OCI-LY1 (cell line): ENCODE measurements at regions not wholly inside any gene's neighbourhood (a gene's known extent, or its start where the extent isn't known, plus 50 kb on each side); places are given as distances from the start of the nearest gene placed in this dataset.

Source experiments
- H2AFZ ChIP-seq: fragments of 200-600 bp; sonication (generic), shearing (Covaris generic); 2 replicates; pipeline ENCODE4 v1.6.0; 2014; ENCODE audit warnings: antibody characterized with exemption, mild to moderate bottlenecking, low read length
- H3F3A ChIP-seq: fragments of 200-600 bp; sonication (generic), shearing (Covaris generic); 2 replicates; pipeline ENCODE4 v1.6.0; 2014; ENCODE audit warnings: mild to moderate bottlenecking, antibody characterized with exemption, low read length, moderate library complexity; ENCODE audit not compliant: insufficient read depth
- H3K27ac ChIP-seq: fragments of 200-600 bp; sonication (generic); 2 replicates; pipeline ENCODE4 v1.5.1; 2014; ENCODE audit warnings: low read length, mixed run types, mild to moderate bottlenecking, low read depth; ENCODE audit not compliant: poor library complexity, severe bottlenecking
- H3K27me3 ChIP-seq: fragments of 200-600 bp; sonication (generic); 2 replicates; pipeline ENCODE4 v1.6.0; 2014; ENCODE audit warnings: antibody characterized with exemption, mild to moderate bottlenecking, low read length, moderate library complexity; ENCODE audit not compliant: insufficient read depth
- H3K36me3 ChIP-seq: fragments of 200-600 bp; sonication (generic); 2 replicates; pipeline ENCODE4 v1.6.1; 2014; ENCODE audit warnings: mild to moderate bottlenecking, antibody characterized with exemption, low read length, moderate library complexity, mixed read lengths; ENCODE audit not compliant: insufficient read depth
- H3K4me1 ChIP-seq: fragments of 200-600 bp; sonication (generic); 2 replicates; pipeline ENCODE4 v1.5.1; 2014; ENCODE audit warnings: mild to moderate bottlenecking, low read length, moderate library complexity; ENCODE audit not compliant: insufficient read depth, severe bottlenecking
- H3K4me2 ChIP-seq: fragments of 200-600 bp; sonication (generic), shearing (Covaris generic); 2 replicates; pipeline ENCODE4 v1.6.1; 2014; ENCODE audit warnings: low read length
- H3K4me3 ChIP-seq: fragments of 200-600 bp; sonication (generic); 2 replicates; pipeline ENCODE4 v1.5.1; 2014; ENCODE audit warnings: low read length, low read depth, mild to moderate bottlenecking, mixed read lengths; ENCODE audit not compliant: poor library complexity, severe bottlenecking
- H3K79me2 ChIP-seq: fragments of 200-600 bp; shearing (Covaris generic); 2 replicates; pipeline ENCODE4 v1.6.1; 2016; ENCODE audit warnings: mixed run types, low read length, mixed read lengths; ENCODE audit not compliant: insufficient read depth
- H3K9ac ChIP-seq: fragments of 200-600 bp; sonication (generic), shearing (Covaris generic); 2 replicates; pipeline ENCODE4 v1.6.1; 2014; ENCODE audit warnings: mild to moderate bottlenecking, low read length, mixed read lengths
- H3K9me2 ChIP-seq: fragments of 200-600 bp; sonication (generic), shearing (Covaris generic); 2 replicates; pipeline ENCODE4 v1.6.1; 2014; ENCODE audit warnings: low read depth, mild to moderate bottlenecking, low read length, mixed read lengths
- H3K9me3 ChIP-seq: fragments of 200-600 bp; shearing (Covaris generic); 2 replicates; pipeline ENCODE4 v1.6.1; 2014; ENCODE audit warnings: low read length, mixed read lengths
- H4K20me1 ChIP-seq: fragments of 200-600 bp; sonication (generic), shearing (Covaris generic); 2 replicates; pipeline ENCODE4 v1.6.0; 2016; ENCODE audit warnings: mild to moderate bottlenecking, low read length; ENCODE audit not compliant: insufficient read depth
- EZH2 ChIP-seq: fragments of 200-600 bp; sonication (generic), shearing (Covaris generic); IDR thresholded peaks from 2 replicates; pipeline ENCODE4 v1.8.0; 2017; ENCODE audit warnings: borderline replicate concordance, mixed run types, mild to moderate bottlenecking, antibody characterized with exemption, low read length, moderate library complexity, mixed read lengths
- TF ChIP-seq, protein P1 (sequence below): fragments of 200-600 bp; sonication (generic), shearing (Covaris generic); IDR thresholded peaks from 2 replicates; pipeline ENCODE4 v1.5.1; 2017; ENCODE audit warnings: mild to moderate bottlenecking, antibody characterized with exemption, low read length, moderate library complexity, mixed read lengths

GRCh38 chr3:135352213-135352612, 557.2 kb downstream of the EPHB1 start:
- no peaks in the 10 kb centered on the region for H3F3A ChIP-seq
- H4K20me1 ChIP-seq, result no peaks in the 10 kb centered on the region
- H3K79me2 ChIP-seq, result no peaks in the 10 kb centered on the region
- no peak for TF ChIP-seq EZH2
- TF ChIP-seq, protein P1, sequence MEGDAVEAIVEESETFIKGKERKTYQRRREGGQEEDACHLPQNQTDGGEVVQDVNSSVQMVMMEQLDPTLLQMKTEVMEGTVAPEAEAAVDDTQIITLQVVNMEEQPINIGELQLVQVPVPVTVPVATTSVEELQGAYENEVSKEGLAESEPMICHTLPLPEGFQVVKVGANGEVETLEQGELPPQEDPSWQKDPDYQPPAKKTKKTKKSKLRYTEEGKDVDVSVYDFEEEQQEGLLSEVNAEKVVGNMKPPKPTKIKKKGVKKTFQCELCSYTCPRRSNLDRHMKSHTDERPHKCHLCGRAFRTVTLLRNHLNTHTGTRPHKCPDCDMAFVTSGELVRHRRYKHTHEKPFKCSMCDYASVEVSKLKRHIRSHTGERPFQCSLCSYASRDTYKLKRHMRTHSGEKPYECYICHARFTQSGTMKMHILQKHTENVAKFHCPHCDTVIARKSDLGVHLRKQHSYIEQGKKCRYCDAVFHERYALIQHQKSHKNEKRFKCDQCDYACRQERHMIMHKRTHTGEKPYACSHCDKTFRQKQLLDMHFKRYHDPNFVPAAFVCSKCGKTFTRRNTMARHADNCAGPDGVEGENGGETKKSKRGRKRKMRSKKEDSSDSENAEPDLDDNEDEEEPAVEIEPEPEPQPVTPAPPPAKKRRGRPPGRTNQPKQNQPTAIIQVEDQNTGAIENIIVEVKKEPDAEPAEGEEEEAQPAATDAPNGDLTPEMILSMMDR, result no peak
- no peak overlapping the region for H3K4me2 ChIP-seq
- H3K9me2 ChIP-seq, result no peaks in the 10 kb centered on the region; the same call in 1 of the 2 replicates
- H3K36me3 ChIP-seq, result no peaks in the 10 kb centered on the region
- H3K9ac ChIP-seq, result no peak overlapping the region
- no peak overlapping the region for H3K4me3 ChIP-seq
- no peak overlapping the region for H2AFZ ChIP-seq
- peaks cover 4% of the 10 kb centered on the region; the same call in 1 of the 2 replicates for H3K9me3 ChIP-seq
- H3K27ac ChIP-seq, result no peak overlapping the region
- no peaks in the 10 kb centered on the region for H3K4me1 ChIP-seq
- no peaks in the 10 kb centered on the region; the same call in 1 of the 2 replicates for H3K27me3 ChIP-seq

GRCh38 chr3:135362889-135363288, 567.8 kb downstream of the EPHB1 start:
- no peaks in the 10 kb centered on the region for H3K4me1 ChIP-seq
- H3K79me2 ChIP-seq, result no peaks in the 10 kb centered on the region
- no peak overlapping the region for H3K4me2 ChIP-seq
- no peaks in the 10 kb centered on the region for H3K9me3 ChIP-seq
- H3F3A ChIP-seq, result no peaks in the 10 kb centered on the region
- no peak overlapping the region for H3K4me3 ChIP-seq
- TF ChIP-seq, protein P1, result no peak
- TF ChIP-seq EZH2, result no peak
- no peak overlapping the region for H2AFZ ChIP-seq
- no peak overlapping the region for H3K9ac ChIP-seq
- H4K20me1 ChIP-seq, result no peaks in the 10 kb centered on the region
- H3K9me2 ChIP-seq, result no peaks in the 10 kb centered on the region
- H3K27me3 ChIP-seq, result no peaks in the 10 kb centered on the region
- H3K27ac ChIP-seq, result no peak overlapping the region
- H3K36me3 ChIP-seq, result no peaks in the 10 kb centered on the region

DNA sequence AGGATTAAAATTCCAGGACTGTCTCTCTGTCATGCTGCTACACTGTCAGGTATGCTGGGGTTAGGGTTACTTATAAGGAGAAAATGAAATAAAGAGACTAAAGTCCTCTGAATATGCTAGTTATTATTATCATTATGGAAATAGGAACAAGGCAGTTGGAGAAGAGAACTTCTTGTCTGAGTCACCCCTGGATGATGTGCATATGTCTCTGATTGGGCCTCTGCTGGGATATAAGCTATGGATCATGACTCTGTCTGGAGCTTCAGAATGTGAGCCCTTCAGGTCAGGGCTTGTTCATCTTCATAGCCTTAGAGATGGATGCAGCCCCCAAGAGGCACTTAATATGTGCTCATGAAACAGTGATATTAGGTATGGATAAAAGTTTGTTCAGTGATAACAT, 569.6 kb downstream of the EPHB1 start:
- no peak overlapping the region for H3K27ac ChIP-seq
- H3K9me3 ChIP-seq, result no peaks in the 10 kb centered on the region
- no peak overlapping the region for H3K9ac ChIP-seq
- TF ChIP-seq, protein P1, result no peak
- TF ChIP-seq EZH2, result no peak
- no peak overlapping the region for H3K4me2 ChIP-seq
- no peaks in the 10 kb centered on the region for H3K27me3 ChIP-seq
- H3K9me2 ChIP-seq, result no peaks in the 10 kb centered on the region
- H2AFZ ChIP-seq, result no peak overlapping the region
- H3K79me2 ChIP-seq, result no peaks in the 10 kb centered on the region
- no peaks in the 10 kb centered on the region for H3K4me1 ChIP-seq
- H3K36me3 ChIP-seq, result no peaks in the 10 kb centered on the region
- no peak overlapping the region for H3K4me3 ChIP-seq
- H4K20me1 ChIP-seq, result no peaks in the 10 kb centered on the region
- no peaks in the 10 kb centered on the region for H3F3A ChIP-seq
